Fibroblast of the aortic adventitia (primary cell): ENCODE measurements at regions not wholly inside any gene's neighbourhood (a gene's known extent, or its start where the extent isn't known, plus 50 kb on each side); places are given as distances from the start of the nearest gene placed in this dataset.

Experiments used
- DNase-seq: peaks from one replicate; pipeline ENCODE4 v3.0.0-alpha.2; 2010; ENCODE audit warnings: low read depth
- H3K4me3 ChIP-seq: 2 replicates; pipeline ENCODE4 v1.5.1; 2011; ENCODE audit warnings: low read depth, mild to moderate bottlenecking, control low read depth, low read length, moderate library complexity
- CTCF ChIP-seq: IDR thresholded peaks from 2 replicates; pipeline ENCODE4 v1.5.1; 2011; ENCODE audit warnings: mild to moderate bottlenecking, low read length, control low read depth, inconsistent platforms; ENCODE audit not compliant: insufficient read depth

GRCh38 chr6:8361259-8361658 is 74.1 kb downstream of the SLC35B3 start:
- no peak overlapping the region for H3K4me3 ChIP-seq
- no peak for DNase-seq
- TF ChIP-seq CTCF, result no peak

GRCh38 chr6:8352966-8353340 is 82.4 kb downstream of the SLC35B3 start:
- TF ChIP-seq CTCF, result no peak
- H3K4me3 ChIP-seq, result no peak overlapping the region
- DNase-seq, result no peak

GRCh38 chr6:8352335-8352965 is 82.9 kb downstream of the SLC35B3 start:
- H3K4me3 ChIP-seq, result no peak overlapping the region
- TF ChIP-seq CTCF, result no peak
- no peak for DNase-seq

GRCh38 chr6:8343600-8343999 is 91.7 kb downstream of the SLC35B3 start:
- TF ChIP-seq CTCF, result no peak
- H3K4me3 ChIP-seq, result no peak overlapping the region
- DNase-seq, result no peak

GRCh38 chr6:8342241-8342819 is 93.0 kb downstream of the SLC35B3 start:
- H3K4me3 ChIP-seq, result no peak overlapping the region
- TF ChIP-seq CTCF, result no peak
- no peak for DNase-seq

- H3K4me3 ChIP-seq, result no peak overlapping the region
- TF ChIP-seq CTCF, result no peak
- no peak for DNase-seq
Measured at GRCh38 chr6:8337147-8337546, 98.2 kb downstream of the SLC35B3 start.

- no peak overlapping the region for H3K4me3 ChIP-seq
- no peak for TF ChIP-seq CTCF
- no peak for DNase-seq
Measured at GRCh38 chr6:8336406-8337057, 98.8 kb downstream of the SLC35B3 start.
